Neuron (in vitro differentiated cells): ENCODE measurements at regions not wholly inside any gene's neighbourhood (a gene's known extent, or its start where the extent isn't known, plus 50 kb on each side); places are given as distances from the start of the nearest gene placed in this dataset.

ENCODE experiments used
- H2AFZ ChIP-seq: one replicate; pipeline ENCODE4 v1.6.1; 2013; ENCODE audit warnings: low read depth, mild to moderate bottlenecking, inconsistent platforms, low read length, moderate library complexity
- H3K27me3 ChIP-seq: one replicate; pipeline ENCODE4 v1.6.1; 2013; ENCODE audit warnings: low read length; ENCODE audit not compliant: insufficient read depth
- H3K36me3 ChIP-seq: one replicate; pipeline ENCODE4 v1.6.1; 2013; ENCODE audit warnings: low read length; ENCODE audit not compliant: insufficient read depth
- H3K4me1 ChIP-seq: one replicate; pipeline ENCODE4 v1.6.1; 2013; ENCODE audit warnings: low read length; ENCODE audit not compliant: insufficient read depth
- H3K4me3 ChIP-seq: 2 replicates; pipeline ENCODE4 v1.5.1; 2013; ENCODE audit warnings: mild to moderate bottlenecking, low read length, moderate library complexity
- H3K9me3 ChIP-seq: one replicate; pipeline ENCODE4 v1.6.1; 2013; ENCODE audit warnings: low read length

DNA sequence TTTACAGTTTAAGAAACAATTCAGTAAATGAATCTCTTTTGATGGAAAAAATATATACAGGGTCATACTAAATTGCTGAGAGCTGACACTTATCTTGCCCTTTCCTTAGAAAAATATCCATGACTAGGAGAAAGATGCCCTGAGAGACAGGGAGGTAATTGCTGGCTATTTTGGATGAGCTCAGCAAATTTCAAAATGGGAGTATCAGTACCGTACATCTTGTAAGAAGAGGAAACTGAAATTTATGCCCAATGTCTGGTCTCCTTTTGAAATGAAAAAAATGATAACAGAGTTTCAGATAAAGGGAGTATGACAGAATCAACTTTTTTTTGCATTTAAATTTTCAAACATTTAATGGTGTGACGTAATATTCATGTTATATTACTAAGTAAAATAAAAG lies 415.8 kb upstream of the CDH10 start:
- peaks cover 9% of the 10 kb centered on the region for H3K4me1 ChIP-seq
- no peaks in the 10 kb centered on the region for H3K36me3 ChIP-seq
- no peak overlapping the region for H2AFZ ChIP-seq
- no peaks in the 10 kb centered on the region for H3K9me3 ChIP-seq
- no peaks in the 10 kb centered on the region for H3K27me3 ChIP-seq
- H3K4me3 ChIP-seq = no peak overlapping the region

DNA sequence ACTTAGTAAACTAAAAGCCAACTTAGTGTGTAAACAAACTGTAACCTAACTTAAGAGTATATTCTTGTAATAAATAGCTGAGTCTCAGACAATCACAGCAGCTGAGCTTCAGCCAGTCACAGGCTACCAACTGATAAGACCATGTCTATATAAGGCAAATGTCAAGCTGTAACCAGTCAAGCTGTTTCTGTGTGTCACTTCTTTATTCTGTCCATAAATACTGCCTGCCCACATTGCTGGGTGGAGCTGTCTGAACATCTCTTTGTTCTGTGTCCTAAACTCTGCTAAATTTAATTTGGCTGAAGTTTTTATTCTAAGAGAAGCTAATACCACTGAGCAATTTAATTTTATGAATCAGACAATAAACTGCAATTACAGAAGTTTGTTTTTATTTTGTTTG lies 412.1 kb upstream of the CDH10 start:
- H2AFZ ChIP-seq = no peak overlapping the region
- peaks cover 9% of the 10 kb centered on the region for H3K4me1 ChIP-seq
- H3K27me3 ChIP-seq = no peaks in the 10 kb centered on the region
- H3K4me3 ChIP-seq = no peak overlapping the region
- H3K36me3 ChIP-seq = no peaks in the 10 kb centered on the region
- no peaks in the 10 kb centered on the region for H3K9me3 ChIP-seq

DNA sequence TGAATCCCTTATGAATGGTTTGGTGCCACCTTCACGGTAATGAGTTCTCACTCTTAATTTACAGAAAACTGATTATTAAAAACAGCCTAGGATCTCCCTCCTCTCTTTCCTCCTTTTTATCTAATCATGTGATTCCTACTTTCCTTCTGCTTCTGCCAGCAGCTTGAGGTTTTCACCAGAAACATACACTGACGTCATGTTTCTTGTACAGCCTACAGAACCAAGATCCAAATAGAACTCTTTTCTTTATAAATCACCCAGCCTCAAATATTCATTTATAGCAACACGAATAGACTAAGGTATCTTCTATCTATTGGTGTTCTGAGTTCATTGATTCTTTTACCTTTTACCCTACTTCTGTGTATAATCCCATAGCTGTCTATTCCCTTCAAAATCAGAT lies 388.9 kb upstream of the CDH10 start:
- Histone ChIP-seq H3K4me3 (no peak overlapping the region), H3K4me1 (peaks cover 2% of the 10 kb centered on the region)

DNA sequence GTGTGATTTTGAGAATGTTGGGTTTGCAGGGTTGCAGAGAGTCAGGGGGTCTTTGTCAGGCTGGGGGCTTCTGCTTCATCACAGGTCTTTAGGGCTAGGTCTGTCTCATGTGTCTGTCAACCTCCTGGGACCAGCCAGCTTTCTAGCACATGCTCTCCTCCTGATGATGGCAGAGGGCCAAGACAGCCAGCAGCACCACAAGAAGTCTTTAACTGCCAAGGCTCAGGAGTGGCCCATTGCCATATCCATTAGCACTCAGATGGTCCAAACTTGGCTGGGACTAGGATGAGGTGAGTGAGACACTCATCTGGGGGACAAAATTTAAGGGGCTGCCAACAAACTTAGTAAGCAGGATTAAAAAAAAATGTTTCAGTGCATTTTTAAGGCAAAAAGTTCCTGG lies 384.2 kb upstream of the CDH10 start:
- Histone ChIP-seq H3K4me1 (peaks cover 4% of the 10 kb centered on the region), H2AFZ (no peak overlapping the region), H3K27me3 (no peaks in the 10 kb centered on the region), H3K36me3 (no peaks in the 10 kb centered on the region), H3K4me3 (no peak overlapping the region), H3K9me3 (no peaks in the 10 kb centered on the region)

More for the DNA sequence above, 388.9 kb upstream of the CDH10 start:
- Histone ChIP-seq H2AFZ (no peak overlapping the region), H3K36me3 (no peaks in the 10 kb centered on the region), H3K9me3 (no peaks in the 10 kb centered on the region), H3K27me3 (no peaks in the 10 kb centered on the region)

DNA sequence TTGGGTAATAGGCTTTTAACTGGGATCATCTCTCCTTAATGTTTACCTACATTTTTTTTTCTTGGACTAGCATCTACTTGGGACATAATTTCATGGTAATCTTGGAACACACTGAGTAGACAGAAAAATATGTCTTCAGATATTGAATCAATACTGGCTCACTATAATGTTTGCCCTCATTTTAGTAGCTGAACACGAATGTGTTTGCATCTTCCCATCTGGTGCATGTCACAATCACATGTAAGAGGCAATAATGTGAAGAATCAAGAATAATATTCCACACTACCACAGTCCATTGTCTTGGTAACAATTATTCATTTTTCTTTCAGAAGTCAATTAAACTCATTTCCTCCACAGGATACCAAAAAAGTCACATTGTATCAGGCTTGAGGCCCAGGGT lies 382.7 kb upstream of the CDH10 start:
- Histone ChIP-seq H3K4me1 (peaks cover 8% of the 10 kb centered on the region), H3K4me3 (no peak overlapping the region), H2AFZ (no peak overlapping the region), H3K9me3 (no peaks in the 10 kb centered on the region), H3K27me3 (no peaks in the 10 kb centered on the region), H3K36me3 (no peaks in the 10 kb centered on the region)

DNA sequence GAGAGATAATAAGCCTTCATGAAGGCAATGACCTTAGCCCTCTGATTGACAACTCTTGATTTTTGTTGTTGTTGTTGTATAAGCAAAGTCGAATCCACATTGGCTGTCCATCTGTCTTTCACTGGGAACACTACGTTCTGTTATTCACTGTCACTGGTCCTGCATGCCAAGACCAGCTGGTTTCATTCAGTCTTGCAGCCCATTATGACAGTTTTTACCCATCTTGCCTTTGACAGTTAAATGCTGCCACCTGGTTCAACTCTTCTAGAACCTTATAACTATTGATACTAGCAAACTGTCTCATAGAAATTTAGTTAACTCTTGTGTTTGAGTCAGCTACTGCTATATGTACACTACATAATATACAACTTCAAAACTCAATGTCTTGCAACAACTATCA lies 382.3 kb upstream of the CDH10 start:
- Histone ChIP-seq H2AFZ (no peak overlapping the region), H3K36me3 (no peaks in the 10 kb centered on the region), H3K4me1 (peaks cover 13% of the 10 kb centered on the region), H3K9me3 (no peaks in the 10 kb centered on the region), H3K4me3 (no peak overlapping the region), H3K27me3 (no peaks in the 10 kb centered on the region)

DNA sequence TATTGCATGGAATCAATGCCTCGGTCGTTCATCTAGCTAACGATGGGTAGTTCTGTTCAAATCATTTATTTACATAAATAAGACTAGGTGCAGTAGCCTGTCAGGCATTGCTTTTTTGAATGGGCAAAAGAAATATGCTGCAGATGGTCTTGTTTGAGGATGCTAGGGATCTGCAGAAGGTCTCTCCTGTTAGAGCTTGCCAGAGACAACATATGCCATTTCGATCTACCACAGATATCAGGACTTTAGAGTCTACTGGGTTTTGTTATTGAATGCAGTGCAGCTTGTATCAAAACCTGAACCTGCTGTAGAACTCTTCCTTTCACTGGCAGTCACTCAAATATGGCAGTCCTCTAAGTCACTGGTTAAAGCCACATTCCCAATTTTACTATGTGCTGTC lies 381.1 kb upstream of the CDH10 start:
- H2AFZ ChIP-seq = no peak overlapping the region

DNA sequence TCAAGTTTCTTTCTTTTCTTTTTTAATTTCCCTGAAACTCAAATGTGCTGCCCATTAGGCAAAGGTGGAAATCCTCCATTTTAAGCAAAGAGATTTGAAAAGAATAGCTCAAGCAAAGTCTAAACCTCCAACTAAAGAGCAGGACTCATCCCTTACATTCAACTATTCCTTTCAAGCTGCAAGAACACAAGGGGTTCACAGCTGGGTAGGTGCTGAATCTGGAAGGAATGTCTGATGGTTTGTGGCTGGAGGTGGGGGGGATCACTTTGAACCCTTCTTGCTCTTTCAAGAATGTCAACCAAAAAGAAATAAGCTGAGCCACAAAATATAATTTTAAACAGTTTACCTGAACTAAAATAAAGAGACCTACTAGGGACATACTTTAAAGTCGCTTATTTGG lies 375.7 kb upstream of the CDH10 start:
- Histone ChIP-seq H3K27me3 (no peaks in the 10 kb centered on the region), H3K4me1 (peaks cover 17% of the 10 kb centered on the region), H2AFZ (no peak overlapping the region), H3K9me3 (no peaks in the 10 kb centered on the region), H3K36me3 (no peaks in the 10 kb centered on the region), H3K4me3 (no peak overlapping the region)

More for the DNA sequence above, 381.1 kb upstream of the CDH10 start:
- no peak overlapping the region for H3K4me3 ChIP-seq
- no peaks in the 10 kb centered on the region for H3K36me3 ChIP-seq
- H3K9me3 ChIP-seq = no peaks in the 10 kb centered on the region
- no peaks in the 10 kb centered on the region for H3K27me3 ChIP-seq
- H3K4me1 ChIP-seq = peaks cover 21% of the 10 kb centered on the region

DNA sequence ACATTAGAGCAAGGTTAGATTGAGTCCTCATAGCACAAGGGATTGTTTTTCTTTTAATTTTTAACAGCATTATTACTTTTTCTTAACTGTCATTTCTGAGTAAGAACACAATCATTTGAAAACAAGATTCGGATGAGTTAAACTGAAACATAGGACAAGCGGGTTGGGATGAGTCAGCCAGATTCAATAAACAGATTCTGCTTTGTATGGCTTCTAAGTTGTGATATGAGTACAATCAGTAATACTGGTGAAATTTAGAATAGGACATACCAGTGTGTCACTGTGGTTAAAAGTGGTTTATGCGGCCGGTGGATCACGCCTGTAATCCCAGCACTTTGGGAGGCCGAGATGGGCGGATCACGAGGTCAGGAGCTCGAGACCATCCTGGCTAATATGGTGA lies 364.3 kb upstream of the CDH10 start:
- no peaks in the 10 kb centered on the region for H3K9me3 ChIP-seq
- H3K4me1 ChIP-seq = peaks cover 5% of the 10 kb centered on the region
- H3K27me3 ChIP-seq = no peaks in the 10 kb centered on the region

DNA sequence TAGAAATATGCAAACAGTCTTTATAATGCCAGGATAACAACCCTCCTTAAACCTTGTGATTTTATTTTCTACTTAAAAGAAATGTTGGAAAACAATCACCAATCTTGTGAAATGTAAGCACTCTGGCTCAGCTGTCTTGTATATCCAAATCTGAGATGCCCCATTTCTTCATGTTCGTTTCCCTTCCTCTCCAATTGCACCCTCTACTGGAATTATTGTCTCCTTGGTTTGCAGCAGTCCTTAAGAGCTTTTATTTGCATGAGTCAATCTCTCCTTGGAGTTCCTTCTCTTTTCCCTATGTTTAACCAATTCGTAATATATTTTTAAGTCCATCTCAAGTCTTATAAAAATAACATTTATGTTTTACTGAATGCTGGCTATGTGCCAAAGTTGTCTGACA lies 362.0 kb upstream of the CDH10 start:
- Histone ChIP-seq H3K4me1 (peaks cover 5% of the 10 kb centered on the region), H2AFZ (no peak overlapping the region), H3K36me3 (no peaks in the 10 kb centered on the region), H3K27me3 (no peaks in the 10 kb centered on the region), H3K9me3 (no peaks in the 10 kb centered on the region), H3K4me3 (no peak overlapping the region)

More for the DNA sequence above, 364.3 kb upstream of the CDH10 start:
- no peak overlapping the region for H2AFZ ChIP-seq
- no peak overlapping the region for H3K4me3 ChIP-seq
- no peaks in the 10 kb centered on the region for H3K36me3 ChIP-seq

DNA sequence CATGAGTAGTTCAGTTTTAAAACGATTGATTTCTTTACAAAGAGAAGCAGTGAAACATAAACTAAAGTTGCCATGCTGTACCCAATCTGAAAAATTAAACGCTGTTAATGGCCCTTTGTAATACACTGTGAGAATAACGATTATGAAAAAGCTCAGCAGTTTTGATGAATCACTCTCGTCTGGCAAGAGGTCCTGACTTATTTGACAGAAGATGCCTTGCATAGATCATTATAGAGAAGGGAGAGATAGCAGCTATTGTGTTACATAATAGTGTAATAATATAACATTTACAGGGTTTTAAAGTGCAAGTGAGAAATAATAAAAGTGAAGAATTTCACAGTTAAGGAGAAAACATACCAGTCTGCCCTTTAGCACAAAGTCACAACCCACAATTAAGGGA lies 361.5 kb upstream of the CDH10 start:
- Histone ChIP-seq H3K27me3 (no peaks in the 10 kb centered on the region), H3K4me1 (peaks cover 5% of the 10 kb centered on the region), H3K9me3 (no peaks in the 10 kb centered on the region), H3K4me3 (no peak overlapping the region), H2AFZ (no peak overlapping the region), H3K36me3 (no peaks in the 10 kb centered on the region)

DNA sequence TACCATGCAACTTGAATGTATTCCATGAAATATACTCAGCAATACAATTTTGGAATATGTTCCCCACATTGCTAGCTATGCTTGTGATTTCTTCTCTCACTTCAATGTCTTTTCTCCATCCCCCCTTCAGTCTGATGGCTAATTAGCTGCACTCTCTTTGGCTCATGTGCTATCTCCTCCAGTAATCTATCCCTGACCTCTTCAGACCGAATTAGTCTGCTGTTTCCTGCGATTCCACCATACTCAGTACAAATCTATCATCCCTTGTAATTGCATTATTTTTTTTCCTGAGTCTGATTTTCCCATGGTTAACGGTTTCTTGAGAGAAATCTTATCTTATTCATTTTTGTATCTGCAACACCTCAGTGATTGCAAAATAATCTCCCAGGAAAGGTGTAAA lies 360.7 kb upstream of the CDH10 start:
- peaks cover 5% of the 10 kb centered on the region for H3K4me1 ChIP-seq
- no peak overlapping the region for H2AFZ ChIP-seq
- no peaks in the 10 kb centered on the region for H3K9me3 ChIP-seq
- H3K4me3 ChIP-seq = no peak overlapping the region
- H3K27me3 ChIP-seq = no peaks in the 10 kb centered on the region
- H3K36me3 ChIP-seq = no peaks in the 10 kb centered on the region

DNA sequence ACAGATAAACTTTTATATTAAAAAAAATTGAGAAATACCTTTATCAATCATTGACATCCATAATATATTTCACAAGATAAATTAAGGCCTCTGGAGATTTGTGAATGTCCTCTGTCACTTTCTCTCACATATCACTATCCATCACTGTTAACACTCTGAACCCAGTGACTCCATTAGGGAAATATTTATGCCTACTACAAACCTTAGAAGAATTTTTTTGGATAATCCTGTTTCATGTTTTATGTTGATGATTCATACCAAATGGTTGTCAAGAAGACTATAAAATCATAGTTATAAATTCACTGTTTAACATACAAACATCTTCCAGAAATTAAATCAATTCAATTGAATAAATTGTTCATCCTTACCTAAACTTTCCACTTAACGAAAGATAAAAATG lies 357.6 kb upstream of the CDH10 start:
- Histone ChIP-seq H3K36me3 (no peaks in the 10 kb centered on the region), H2AFZ (no peak overlapping the region), H3K27me3 (no peaks in the 10 kb centered on the region), H3K4me1 (peaks cover 5% of the 10 kb centered on the region), H3K4me3 (no peak overlapping the region), H3K9me3 (no peaks in the 10 kb centered on the region)

DNA sequence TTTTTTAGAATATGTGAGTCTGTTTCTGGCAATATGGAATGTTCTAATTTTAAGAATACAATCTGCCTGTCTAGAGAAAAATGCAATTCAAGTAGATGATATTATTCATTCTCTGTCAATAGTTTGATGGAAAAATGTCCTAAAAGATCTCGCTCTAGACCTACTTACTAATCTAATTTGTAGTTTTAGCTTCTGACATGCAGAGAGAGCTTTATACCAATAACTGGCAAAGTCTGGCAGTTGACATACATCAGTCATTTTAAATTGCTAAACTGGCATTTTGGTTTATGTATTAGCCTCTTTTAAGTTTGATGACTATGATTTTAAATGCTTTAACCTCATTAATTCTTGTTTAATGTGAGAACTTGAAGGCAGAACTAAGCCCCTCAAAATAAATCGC lies 355.0 kb upstream of the CDH10 start:
- H3K4me3 ChIP-seq = no peak overlapping the region
- no peak overlapping the region for H2AFZ ChIP-seq
- H3K4me1 ChIP-seq = no peaks in the 10 kb centered on the region
- H3K36me3 ChIP-seq = no peaks in the 10 kb centered on the region
- no peaks in the 10 kb centered on the region for H3K9me3 ChIP-seq
- no peaks in the 10 kb centered on the region for H3K27me3 ChIP-seq
